ENCODE measurements at regions not wholly inside any gene's neighbourhood (a gene's known extent, or its start where the extent isn't known, plus 50 kb on each side); places are given as distances from the start of the nearest gene placed in this dataset.

GRCh38 chr4:29014555-29014954, 1705.6 kb upstream of the PCDH7 start:
- TF ChIP-seq ELF4 (IDR thresholded peaks at IDR 0.05): no peak
- no peak for TF ChIP-seq PKNOX1 (IDR thresholded peaks at IDR 0.05)

Data from HEK293T (cell line).